GM18870 (cell line): ENCODE measurements at regions not wholly inside any gene's neighbourhood (a gene's known extent, or its start where the extent isn't known, plus 50 kb on each side); places are given as distances from the start of the nearest gene placed in this dataset.

Experiments
- ATAC-seq: cut with Tn5 transposase; IDR thresholded peaks from one replicate; pipeline ENCODE4 v1.9.1; 2021; ENCODE audit warnings: moderate library complexity; ENCODE audit not compliant: unreplicated experiment

DNA sequence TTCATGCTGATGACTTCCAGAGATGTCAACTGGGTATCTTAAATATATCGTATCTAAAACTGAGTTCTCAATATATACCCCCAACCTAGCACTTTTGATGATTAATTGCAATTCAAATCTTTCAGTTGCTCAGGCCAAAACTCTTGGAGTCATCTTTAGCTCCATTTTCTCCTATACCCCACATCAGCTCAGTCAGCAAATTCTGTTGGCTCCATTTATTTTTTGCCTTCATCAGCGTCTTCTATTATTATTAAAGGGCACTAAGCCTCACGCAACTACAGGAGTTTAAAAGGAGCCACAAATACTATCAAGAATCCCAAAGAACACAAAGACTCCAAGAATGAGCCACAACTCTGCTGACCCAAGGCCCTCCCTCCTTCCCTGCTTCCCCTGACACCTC lies 134.9 kb downstream of the KCTD12 start:
- ATAC-seq: no peak

- ATAC-seq: no peak
Measured at GRCh38 chr13:76750126-76750525, 136.1 kb downstream of the KCTD12 start.

DNA sequence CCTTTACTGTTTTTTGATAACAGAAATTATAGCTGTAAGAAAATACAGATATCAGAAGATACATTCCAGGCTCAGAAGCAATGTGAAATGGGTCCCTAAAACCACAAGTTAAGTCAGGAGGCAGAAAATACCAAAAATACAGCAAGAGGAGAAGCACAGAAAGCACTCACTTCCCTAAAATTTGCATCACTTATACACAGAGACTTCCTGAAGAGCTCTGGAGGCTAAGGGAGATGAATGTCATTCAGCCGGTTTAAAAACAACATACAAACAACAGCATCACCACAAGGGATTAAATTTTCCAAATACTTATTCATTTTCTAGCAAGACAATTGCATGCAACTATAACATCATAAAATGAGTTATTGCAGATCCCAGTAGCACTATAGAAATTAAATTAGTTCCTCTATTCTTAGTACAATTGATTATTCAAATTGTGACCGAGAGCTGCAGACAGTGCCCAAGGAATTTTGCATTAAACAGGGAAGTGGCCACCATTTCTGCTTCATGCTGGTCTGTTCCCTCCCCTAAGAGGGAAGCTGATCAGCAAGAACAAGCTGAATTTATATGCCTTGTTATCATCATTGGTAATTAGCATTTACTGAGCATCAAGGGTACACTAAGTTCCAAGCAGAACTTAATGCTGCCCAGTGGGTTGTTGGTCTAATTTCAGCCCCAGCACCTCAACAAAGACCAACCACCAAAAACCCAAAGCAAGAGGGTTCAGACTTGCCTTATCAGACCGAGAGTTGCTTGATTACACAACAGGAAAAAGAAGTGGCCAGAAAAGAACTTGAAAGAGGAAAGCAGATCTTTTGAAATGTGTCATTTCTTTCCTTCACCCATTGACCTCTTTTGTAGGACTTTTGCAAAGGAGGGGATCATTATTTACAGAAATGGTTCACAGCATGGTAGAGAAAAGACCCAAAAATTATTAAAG lies 140.7 kb downstream of the KCTD12 start:
- ATAC-seq: peak; percentile 92

DNA sequence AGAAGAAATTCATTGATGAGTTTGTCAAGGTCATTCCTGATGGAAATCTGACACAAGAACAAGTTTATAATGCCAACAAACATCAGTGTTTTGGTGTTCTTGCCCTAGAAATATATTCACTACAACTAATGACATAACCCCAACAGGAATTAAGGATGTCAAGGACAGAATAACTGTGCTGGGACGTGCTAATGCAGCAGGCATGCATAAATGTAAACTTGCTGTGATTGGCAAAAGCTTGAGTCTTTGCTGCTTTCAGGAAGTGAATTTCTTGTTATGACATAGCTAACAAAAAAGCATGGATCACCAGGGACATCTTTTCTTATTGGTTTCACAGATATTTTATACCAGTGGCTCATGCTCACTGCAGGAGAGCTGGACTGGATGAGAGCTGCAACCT lies 144.6 kb downstream of the KCTD12 start:
- no peak for ATAC-seq

DNA sequence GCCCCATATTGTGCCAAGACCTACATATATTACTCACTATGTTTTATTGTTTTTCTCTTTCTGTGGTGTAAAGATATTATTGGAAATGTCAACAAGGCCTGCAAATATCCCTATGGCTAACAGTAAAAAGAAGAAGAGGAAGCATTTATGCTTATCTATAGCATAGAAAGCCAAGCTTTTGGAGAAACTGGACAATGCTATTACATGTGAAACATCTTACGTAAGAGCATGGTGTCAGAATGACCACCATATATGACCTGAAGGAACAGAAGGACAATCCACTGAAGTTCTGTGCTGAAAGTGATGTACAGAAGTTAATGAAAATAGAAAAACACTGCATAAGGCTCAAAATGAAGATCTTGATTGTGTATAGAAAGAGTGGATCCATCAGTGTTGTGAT lies 145.2 kb downstream of the KCTD12 start:
- no peak for ATAC-seq

GRCh38 chr13:76738616-76739015 lies 147.6 kb downstream of the KCTD12 start:
- no peak for ATAC-seq

DNA sequence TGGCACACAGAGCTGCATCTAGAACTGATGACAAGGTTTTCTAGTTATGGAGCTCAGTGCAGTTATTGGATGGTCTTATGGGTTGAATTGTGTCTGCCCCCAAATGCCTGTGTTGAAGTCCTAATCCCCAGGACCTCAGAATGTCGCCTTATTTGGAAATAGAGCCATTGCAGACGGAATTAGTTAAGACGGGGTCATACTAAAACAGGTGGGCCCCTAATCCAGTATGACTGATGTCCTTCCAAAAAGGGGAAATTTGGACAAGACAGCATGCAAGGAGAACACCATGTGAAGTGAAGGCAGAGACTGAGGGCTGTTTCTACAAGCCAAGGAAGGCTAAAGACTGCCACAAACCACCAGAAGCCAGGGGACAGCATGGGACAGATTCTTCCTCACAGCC lies 148.7 kb downstream of the KCTD12 start:
- ATAC-seq: no peak

GRCh38 chr13:76735641-76736040 lies 150.6 kb downstream of the KCTD12 start:
- peak; percentile 76 for ATAC-seq

DNA sequence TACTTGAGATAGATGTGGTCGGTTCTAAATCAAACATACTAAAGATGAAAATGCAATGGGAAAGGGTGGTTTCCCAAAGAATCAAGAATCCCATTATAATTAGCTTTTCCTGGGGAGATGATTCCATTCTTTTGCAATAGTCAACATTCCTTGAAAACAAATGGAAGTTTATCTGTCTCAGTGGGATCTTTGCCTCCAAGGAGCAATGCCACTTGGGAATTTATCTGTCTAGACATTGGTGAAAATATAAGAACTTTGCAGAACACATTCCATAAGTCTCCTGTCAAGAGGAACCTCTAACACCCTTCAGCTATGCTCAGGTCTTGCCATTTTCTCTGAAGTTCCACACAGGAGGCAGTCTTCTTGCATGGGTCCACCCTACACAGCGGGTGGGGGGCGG lies 152.5 kb downstream of the KCTD12 start:
- no peak for ATAC-seq

DNA sequence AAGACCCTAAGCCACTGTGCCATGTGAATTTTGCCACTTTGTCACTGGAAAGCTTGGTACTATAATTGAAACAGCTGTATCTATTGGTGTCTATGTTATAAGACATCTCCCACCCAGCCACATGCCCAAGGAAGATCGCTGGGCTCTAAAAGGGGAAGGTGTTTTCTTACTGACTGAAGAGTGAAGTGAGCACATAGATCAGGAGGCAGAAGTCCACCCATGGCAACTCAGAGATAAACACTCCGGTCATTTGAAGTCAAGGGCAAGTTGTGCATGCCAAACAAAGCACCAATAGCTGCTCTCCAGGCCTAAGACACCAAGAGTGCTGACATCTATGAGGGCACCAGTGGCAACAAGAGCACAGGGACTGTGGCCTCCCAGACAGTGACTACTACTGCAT lies 153.8 kb downstream of the KCTD12 start:
- ATAC-seq: no peak

DNA sequence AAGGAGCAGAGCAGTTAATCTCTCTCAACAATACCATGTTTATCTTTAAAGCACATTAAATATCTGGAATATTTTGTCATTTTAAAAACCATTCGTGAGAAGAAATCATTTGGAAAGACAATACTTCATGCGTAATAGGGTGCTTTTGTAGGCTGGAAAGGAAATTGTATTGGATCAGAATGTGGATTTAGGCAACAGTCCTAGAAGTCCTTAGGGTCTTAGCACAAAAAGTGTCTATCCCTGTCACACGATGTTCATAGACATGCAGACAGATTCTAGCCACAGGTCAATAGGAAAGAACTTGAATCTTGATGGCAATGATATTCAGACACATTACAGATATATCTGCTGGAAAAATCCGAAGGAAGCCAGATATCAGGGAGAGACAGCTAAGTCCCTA lies 156.0 kb downstream of the KCTD12 start:
- ATAC-seq: no peak

DNA sequence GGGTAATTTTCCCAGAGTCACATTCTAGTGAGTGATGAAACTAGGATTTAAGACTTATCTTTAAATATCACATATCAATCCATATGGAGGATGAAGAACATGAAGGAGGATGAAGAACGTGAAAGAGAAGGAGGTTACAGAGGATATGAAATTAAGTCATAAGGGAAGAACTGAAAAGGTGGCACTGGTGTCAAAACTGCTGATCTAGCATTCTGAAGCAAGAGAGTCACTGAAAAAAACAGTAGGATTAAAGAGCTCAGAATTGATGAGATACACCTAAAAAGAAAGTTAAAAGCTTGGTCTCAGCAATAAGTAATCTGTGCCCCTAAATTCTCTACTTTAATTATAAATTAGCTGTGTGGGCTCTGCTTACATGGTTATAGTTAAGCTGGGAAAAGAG lies 156.5 kb downstream of the KCTD12 start:
- ATAC-seq: no peak

DNA sequence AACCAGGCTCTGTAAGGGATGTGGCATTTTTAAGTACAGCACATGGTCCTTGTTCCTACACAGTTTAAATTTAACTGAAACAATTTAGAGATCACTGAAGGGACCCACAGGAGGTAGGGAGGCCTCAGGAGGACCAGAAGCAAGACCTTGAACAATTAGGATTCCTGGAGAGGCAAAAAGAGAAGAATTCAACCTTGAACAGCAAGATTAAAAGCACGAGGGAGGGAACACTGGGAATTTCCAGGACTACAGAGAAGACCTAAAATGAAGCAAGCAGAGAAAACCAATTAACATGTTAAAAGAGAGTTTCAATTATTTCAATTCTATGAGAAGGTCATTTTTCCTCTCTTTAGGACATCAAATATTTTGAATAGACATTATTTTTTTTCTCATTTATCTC lies 160.3 kb downstream of the KCTD12 start:
- ATAC-seq: no peak

DNA sequence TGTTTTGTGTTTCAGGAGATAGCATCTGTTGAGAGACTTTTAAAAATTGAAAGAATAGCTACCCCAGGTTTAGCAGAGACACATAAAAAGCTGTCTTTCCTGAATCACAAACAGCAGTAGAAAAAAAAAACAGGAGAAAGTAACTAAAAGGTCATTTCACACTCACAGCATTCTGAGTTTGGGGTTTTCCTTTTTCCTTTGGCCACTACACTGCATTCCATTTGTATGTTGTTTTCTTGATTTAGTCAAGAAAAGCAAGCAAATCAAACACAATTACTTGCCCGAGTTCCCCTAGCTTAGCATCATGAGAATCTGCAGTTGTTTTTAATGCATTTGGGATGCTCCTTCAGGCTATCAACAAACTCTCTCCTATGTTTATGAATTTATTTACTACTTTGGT lies 161.0 kb downstream of the KCTD12 start:
- no peak for ATAC-seq

- no peak for ATAC-seq
Measured at GRCh38 chr13:76724421-76724820, 161.8 kb downstream of the KCTD12 start.

DNA sequence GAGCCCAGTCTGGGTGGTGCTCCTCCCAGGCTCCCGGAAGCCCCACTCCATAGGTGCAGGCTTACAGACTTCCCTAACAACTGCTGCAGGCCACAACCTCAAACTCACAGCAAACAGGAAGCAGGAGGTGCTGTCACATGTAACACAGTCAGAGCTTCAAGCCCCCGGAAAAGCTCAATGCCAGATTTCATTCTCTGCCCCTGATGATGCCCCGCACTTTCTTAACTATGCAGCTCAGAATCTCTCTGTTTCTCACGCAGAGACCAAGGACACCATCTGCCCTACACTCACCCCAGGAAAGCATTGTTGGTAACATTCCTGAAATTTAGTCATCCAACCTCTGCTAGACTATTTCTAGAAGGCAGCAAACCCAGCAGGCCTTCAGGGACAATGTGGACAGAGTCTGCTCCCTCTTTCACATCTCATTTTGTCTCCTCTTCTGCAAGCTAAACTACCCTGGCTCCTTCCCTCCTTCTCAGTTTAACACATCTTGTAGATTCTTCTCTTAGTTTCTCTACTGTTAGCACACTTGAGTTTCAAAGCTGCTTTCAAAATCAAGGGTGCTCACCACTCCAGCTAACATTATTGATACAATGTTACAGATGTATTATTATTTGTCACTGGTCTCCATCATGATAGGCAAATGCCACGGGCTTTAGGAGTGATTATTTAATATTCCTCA lies 162.5 kb downstream of the KCTD12 start:
- ATAC-seq: peak; percentile 58

- no peak for ATAC-seq
Measured at GRCh38 chr13:76722782-76723181, 163.4 kb downstream of the KCTD12 start.

- no peak for ATAC-seq
Measured at GRCh38 chr13:76720821-76721220, 165.4 kb downstream of the KCTD12 start.

DNA sequence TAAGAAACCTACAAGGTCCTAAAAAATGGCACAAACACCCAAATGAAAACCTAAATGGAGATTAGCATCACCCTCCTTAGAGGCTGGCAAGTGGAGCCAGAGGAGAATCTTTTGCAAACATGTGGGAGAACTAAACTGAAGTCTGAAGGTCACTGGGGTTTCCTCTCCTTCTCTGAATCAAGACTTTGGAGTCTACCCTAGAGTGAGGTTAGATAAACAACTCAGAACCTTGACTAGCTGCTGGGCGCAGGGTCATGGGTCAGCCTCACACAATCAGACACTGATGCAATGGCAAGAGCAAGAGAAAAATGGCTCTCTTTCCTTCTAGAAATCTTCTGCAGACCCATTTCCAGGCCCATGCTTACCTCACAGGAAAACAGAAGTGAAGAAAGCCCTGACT lies 165.8 kb downstream of the KCTD12 start:
- no peak for ATAC-seq

DNA sequence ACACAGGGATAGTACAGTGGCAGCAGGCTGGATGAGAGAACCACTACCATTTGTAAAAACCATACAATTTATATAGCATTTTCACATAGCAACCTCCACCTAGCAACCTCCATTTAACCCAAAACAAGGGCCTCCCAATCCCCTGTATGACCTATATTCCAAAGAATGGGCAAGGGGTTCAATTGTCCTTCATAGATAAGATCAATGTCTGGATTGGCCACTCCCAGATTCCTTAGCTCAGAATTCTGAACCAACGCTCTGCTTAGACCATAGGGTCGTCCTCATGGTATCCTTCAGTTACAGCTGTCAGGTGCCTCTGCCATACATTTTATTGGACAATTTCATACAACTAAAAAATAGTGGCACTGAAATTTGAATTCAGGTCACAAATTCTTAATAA lies 166.2 kb downstream of the KCTD12 start:
- ATAC-seq: no peak

- no peak for ATAC-seq
Measured at GRCh38 chr13:76717092-76717491, 169.1 kb downstream of the KCTD12 start.

- ATAC-seq: no peak
Measured at GRCh38 chr13:76715621-76716020, 170.6 kb downstream of the KCTD12 start.
